Posterior cingulate gyrus (tissue), 11 donors: ENCODE measurements at regions not wholly inside any gene's neighbourhood (a gene's known extent, or its start where the extent isn't known, plus 50 kb on each side); places are given as distances from the start of the nearest gene placed in this dataset.
"Not testable (repeated sequence)": the region's sequence is repeated elsewhere in the genome, so short reads cannot be mapped to it uniquely, and the experiment has no call there.

Source experiments
- DNase-seq, 10 donors: peaks; one replicate each; pipeline versions ENCODE4 v3.0.0 to v3.0.0-alpha.2; 2020 to 2021; ENCODE audit warnings: mixed read lengths in 3 of 10
- intact Hi-C: fragments of 100-400 bp; cut with DNase I; formaldehyde crosslinking; loops from one replicate; pipeline ENCODE4 v1.15.1; 2023

- intact Hi-C loops = no loop called here
- no peak for DNase-seq
Observed at GRCh38 chr7:115582956-115583355, 447.6 kb downstream of the TFEC start.

- no peak for DNase-seq
- intact Hi-C loops = no loop called here
Observed at GRCh38 chr7:115578576-115578975, 452.0 kb downstream of the TFEC start.

- intact Hi-C loops = no loop called here
- DNase-seq = no peak
Observed at GRCh38 chr7:115574681-115575291, 455.8 kb downstream of the TFEC start.

- intact Hi-C loops = no loop called here
- no peak for DNase-seq
Observed at GRCh38 chr7:115572111-115572510, 458.5 kb downstream of the TFEC start.

- DNase-seq = no peak
- intact Hi-C loops = no loop called here
Observed at GRCh38 chr7:115561335-115562110, 469.0 kb downstream of the TFEC start.

- intact Hi-C loops = no loop called here
- DNase-seq = no peak
Observed at GRCh38 chr7:115559877-115560276, 470.7 kb downstream of the TFEC start.

- no peak for DNase-seq
- intact Hi-C loops = no loop called here
Observed at GRCh38 chr7:115558161-115558560, 472.4 kb downstream of the TFEC start.

- intact Hi-C loops, DNase-seq: not testable (repeated sequence)
Observed at GRCh38 chr7:115557296-115557695, 473.3 kb downstream of the TFEC start.

GRCh38 chr7:115552766-115553165 is 477.8 kb downstream of the TFEC start:
- intact Hi-C loops = no loop called here
- DNase-seq = no peak

- intact Hi-C loops = no loop called here
- no peak for DNase-seq
Observed at GRCh38 chr7:115549910-115550309, 480.7 kb downstream of the TFEC start.

- intact Hi-C loops = no loop called here
- no peak for DNase-seq
Observed at GRCh38 chr7:115548756-115549155, 481.8 kb downstream of the TFEC start.

GRCh38 chr7:115546790-115547189 is 483.8 kb downstream of the TFEC start:
- intact Hi-C loops = no loop called here
- no peak for DNase-seq

GRCh38 chr7:115533785-115534184 is 496.8 kb downstream of the TFEC start:
- DNase-seq = no peak
- intact Hi-C loops = no loop called here

GRCh38 chr7:115526278-115526677 is 504.3 kb downstream of the TFEC start:
- intact Hi-C loops = no loop called here

GRCh38 chr7:115522174-115522573 is 508.4 kb downstream of the TFEC start:
- intact Hi-C loops = no loop called here
- no peak for DNase-seq

More at GRCh38 chr7:115526278-115526677, 504.3 kb downstream of the TFEC start:
- DNase-seq = no peak

GRCh38 chr7:115516341-115516740 is 514.2 kb downstream of the TFEC start:
- no peak for DNase-seq
- intact Hi-C loops = no loop called here

GRCh38 chr7:115511330-115511729 is 519.2 kb downstream of the TFEC start:
- DNase-seq = no peak
- intact Hi-C loops = no loop called here

- intact Hi-C loops = no loop called here
- DNase-seq = no peak
Observed at GRCh38 chr7:115505136-115505535, 525.4 kb downstream of the TFEC start.

- no peak for DNase-seq
- intact Hi-C loops = no loop called here
Observed at GRCh38 chr7:115499956-115500355, 530.6 kb downstream of the TFEC start.

GRCh38 chr7:115496006-115496405 is 534.6 kb downstream of the TFEC start:
- intact Hi-C loops = no loop called here
- DNase-seq = no peak

- intact Hi-C loops = no loop called here
- no peak for DNase-seq
Observed at GRCh38 chr7:115494529-115495147, 535.9 kb downstream of the TFEC start.

GRCh38 chr7:115493381-115493780 is 537.2 kb downstream of the TFEC start:
- intact Hi-C loops = no loop called here
- DNase-seq = no peak
